AG04450 (cell line): ENCODE measurements at regions not wholly inside any gene's neighbourhood (a gene's known extent, or its start where the extent isn't known, plus 50 kb on each side); places are given as distances from the start of the nearest gene placed in this dataset.

ENCODE experiments used
- CTCF ChIA-PET: fragments of 300-600, 350-600 bp; formaldehyde crosslinking; extraction: SDS; loops from one replicate; lab custom pipeline; 2022; ENCODE audit warnings: antibody characterized with exemption, inconsistent platforms; lab: Charles Lee
- POLR2A ChIA-PET: fragments of 350-600 bp; formaldehyde crosslinking; extraction: SDS; loops from one replicate; lab custom pipeline; 2021; ENCODE audit warnings: antibody characterized with exemption, inconsistent platforms; lab: Yijun Ruan, JAX
- DNase-seq: peaks from one replicate; pipeline ENCODE4 v3.0.0-alpha.2; 2011; ENCODE audit warnings: low read depth, low spot score
- H3K27ac ChIP-seq: one replicate; pipeline ENCODE4 v1.5.1; 2012; ENCODE audit warnings: low read depth, low read length, control low read depth
- H3K27me3 ChIP-seq: one replicate; pipeline ENCODE4 v1.6.0; 2012; ENCODE audit warnings: low read length; ENCODE audit not compliant: control insufficient read depth, insufficient read depth
- H3K4me3 ChIP-seq: 2 replicates; pipeline ENCODE4 v1.5.1; 2011; ENCODE audit warnings: mild to moderate bottlenecking, low read depth, low read length, control low read depth
- H3K9me3 ChIP-seq: 2 replicates; pipeline ENCODE4 v1.5.1; 2012; ENCODE audit warnings: low read length; ENCODE audit not compliant: control insufficient read depth, insufficient read depth
- TF ChIP-seq, protein P1 (sequence below): IDR thresholded peaks from 2 replicates; pipeline ENCODE4 v1.5.1; 2011; ENCODE audit warnings: low read depth, low read length, control low read depth, inconsistent platforms

DNA sequence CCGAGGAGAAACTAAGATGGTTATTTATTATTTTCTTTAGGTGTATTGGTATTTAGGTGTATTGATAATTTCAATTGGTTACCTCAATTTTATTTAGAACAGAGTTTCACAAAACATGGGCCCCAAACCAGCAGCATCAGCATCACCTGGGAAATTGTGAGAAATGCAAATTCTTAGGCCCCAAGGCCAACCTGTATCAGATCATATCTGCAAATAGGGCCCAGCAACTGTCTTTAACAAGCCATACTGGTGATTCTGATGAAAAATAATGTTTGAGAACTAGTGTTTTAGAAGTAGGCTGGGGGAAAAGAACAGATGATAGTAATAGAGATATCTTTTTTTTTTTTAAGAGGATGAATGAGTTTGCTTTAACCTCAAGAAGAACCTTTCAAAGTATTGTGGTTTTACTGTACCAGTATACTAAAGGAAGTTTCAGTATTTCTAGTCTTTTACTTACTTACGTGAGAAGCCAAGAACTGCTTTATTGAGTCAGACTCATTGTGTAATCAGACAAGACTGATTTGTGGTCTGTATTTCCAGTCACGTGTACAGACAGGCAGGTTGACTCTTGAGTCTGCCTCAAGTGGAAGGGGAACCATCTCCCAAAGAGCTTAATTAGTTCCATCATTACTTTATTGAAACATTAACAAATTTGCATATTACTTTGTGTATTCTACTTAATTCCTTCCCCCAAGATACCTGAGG, 60.4 kb upstream of the GAREM1 start:
- no peaks in the 10 kb centered on the region for H3K27me3 ChIP-seq
- no peak for DNase-seq
- no peak overlapping the region for H3K27ac ChIP-seq
- ChIA-PET CTCF (interaction anchor here (1.0 to 1.7 kb wide), 4 partner anchors 60 to 373 kb away, joined by 3 to 6 read pairs (median 5); partner anchors contain the start of gene GAREM1), POLR2A (no interaction called here)
- H3K9me3 ChIP-seq, result no peaks in the 10 kb centered on the region
- H3K4me3 ChIP-seq, result no peak overlapping the region
- TF ChIP-seq, protein P1, sequence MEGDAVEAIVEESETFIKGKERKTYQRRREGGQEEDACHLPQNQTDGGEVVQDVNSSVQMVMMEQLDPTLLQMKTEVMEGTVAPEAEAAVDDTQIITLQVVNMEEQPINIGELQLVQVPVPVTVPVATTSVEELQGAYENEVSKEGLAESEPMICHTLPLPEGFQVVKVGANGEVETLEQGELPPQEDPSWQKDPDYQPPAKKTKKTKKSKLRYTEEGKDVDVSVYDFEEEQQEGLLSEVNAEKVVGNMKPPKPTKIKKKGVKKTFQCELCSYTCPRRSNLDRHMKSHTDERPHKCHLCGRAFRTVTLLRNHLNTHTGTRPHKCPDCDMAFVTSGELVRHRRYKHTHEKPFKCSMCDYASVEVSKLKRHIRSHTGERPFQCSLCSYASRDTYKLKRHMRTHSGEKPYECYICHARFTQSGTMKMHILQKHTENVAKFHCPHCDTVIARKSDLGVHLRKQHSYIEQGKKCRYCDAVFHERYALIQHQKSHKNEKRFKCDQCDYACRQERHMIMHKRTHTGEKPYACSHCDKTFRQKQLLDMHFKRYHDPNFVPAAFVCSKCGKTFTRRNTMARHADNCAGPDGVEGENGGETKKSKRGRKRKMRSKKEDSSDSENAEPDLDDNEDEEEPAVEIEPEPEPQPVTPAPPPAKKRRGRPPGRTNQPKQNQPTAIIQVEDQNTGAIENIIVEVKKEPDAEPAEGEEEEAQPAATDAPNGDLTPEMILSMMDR, result no peak

DNA sequence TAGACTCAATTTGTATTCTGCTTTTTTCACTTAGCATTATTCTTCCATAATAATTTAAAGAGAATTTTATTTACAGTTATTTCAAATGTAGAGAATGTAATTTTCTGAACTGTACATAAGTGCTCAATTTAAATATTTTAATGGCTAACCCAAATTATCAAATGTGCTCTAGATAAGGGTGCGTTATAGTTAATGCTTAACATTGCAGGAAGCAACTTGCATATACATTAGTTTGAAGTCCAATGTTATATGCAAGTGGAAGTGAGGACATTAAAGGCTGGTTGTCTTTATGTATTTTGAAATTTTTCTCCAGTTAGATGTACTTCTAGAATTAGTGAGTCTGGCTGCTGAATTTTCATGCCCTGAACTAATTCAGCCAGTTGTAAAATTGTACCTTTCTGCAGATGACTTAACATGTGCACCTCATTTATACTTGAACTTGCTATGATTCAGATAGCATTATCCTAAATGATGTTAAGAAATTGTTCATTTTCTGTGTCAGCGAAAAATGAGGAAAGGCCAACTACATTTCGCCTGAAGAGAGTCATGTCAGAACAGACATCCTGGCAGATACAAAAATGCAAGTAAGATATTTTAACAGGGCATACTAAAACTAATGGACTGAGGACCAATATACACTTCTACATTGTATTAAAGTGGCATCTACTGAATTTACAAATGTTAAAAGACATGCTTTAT, 59.2 kb upstream of the GAREM1 start:
- Histone ChIP-seq H3K4me3 (no peak overlapping the region), H3K27ac (no peak overlapping the region), H3K27me3 (no peaks in the 10 kb centered on the region), H3K9me3 (no peaks in the 10 kb centered on the region)
- TF ChIP-seq, protein P1, result no peak
- ChIA-PET POLR2A (no interaction called here), CTCF (no interaction called here)
- no peak for DNase-seq

DNA sequence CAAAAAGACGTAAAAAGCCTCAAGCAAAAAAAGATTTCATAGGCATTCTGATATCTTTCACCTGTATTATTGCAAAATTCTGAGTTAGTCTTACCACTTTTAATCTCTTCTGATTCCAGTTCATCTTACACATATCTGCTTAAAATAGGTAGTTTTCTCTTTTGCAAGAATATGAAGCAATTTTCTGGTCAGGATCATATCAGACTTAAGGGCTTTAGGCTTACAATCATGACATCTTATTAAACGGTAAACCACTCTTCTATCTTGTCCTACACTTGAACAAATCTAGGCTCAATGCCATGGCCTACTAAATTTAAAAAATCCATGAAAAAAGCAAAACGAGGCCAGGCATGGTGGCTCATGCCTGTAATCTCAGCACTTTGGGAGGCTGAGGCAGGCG, 50.1 kb upstream of the GAREM1 start:
- CTCF ChIA-PET, result no interaction called here

More for the DNA sequence above, 50.1 kb upstream of the GAREM1 start:
- Histone ChIP-seq H3K27ac (no peak overlapping the region), H3K4me3 (no peak overlapping the region), H3K9me3 (no peaks in the 10 kb centered on the region), H3K27me3 (no peaks in the 10 kb centered on the region)
- POLR2A ChIA-PET, result no interaction called here
- no peak for DNase-seq
- TF ChIP-seq, protein P1, result no peak
